Sciatic nerve (tissue), 2 donors: ENCODE measurements at regions not wholly inside any gene's neighbourhood (a gene's known extent, or its start where the extent isn't known, plus 50 kb on each side); places are given as distances from the start of the nearest gene placed in this dataset.
"Not testable (repeated sequence)": the region's sequence is repeated elsewhere in the genome, so short reads cannot be mapped to it uniquely, and the experiment has no call there.

Experiments
- ATAC-seq: fragments of 200-7000 bp; cut with Tn5 transposase; one replicate; pipeline ENCODE4 v1.9.1; 2020; ENCODE audit warnings: mild to moderate bottlenecking, moderate library complexity
- DNase-seq: peaks from one replicate; pipeline ENCODE4 v3.0.0-alpha.2; 2020; ENCODE audit warnings: low spot score
- intact Hi-C: fragments of 100-400 bp; cut with DNase I; formaldehyde crosslinking; loops from one replicate; pipeline ENCODE4 v1.14.2; 2022
- donor health status: DM: no; HTN: no; CAD: no.
- donor health status: DM: no; HTN: no; CAD: no.

DNA sequence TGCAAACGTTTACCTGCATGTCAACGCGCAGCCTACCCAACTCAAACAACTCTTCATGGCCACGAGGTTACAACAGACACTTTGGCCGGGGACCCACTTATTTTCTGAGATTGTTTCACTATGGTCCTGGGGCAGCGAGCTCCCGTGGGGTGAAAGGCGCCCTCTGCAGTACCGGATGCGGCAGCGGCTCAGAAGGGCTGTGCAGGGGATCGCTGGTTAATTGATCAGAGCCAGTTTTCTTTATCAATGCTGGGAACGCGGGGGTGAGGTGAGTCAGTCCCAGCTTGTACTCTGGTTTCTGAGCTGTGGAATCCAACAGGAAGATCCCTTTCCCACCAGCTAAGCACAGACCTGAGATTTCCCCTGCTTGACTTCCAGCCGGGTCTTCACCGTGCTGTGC lies 366.5 kb upstream of the KLF6 start:
- ATAC-seq (no peak), DNase-seq (no peak)
- intact Hi-C loops = no loop called here

- no peak for DNase-seq
- ATAC-seq = no peak
- intact Hi-C loops = no loop called here
Measured at GRCh38 chr10:4150676-4151075, 365.7 kb upstream of the KLF6 start.

DNA sequence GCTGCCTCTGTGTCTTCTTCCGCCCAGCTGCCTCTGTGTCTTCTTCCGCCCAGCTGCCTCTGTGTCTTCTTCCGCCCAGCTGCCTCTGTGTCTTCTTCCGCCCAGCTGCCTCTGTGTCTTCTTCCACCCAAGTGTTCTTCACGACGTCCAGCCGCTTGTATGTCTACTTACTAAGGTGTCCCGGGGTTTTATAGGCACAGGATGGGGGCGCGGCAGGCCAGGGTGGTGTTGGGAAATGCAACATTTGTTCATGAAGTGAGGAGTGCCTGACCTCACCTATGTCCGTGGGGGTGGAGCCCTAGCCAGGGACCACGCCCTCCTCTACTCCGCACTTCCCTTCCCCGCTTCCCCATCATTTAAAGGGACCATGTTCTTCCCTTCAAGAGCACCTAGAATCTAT lies 364.5 kb upstream of the KLF6 start:
- DNase-seq, intact Hi-C loops, ATAC-seq: not testable (repeated sequence)

DNA sequence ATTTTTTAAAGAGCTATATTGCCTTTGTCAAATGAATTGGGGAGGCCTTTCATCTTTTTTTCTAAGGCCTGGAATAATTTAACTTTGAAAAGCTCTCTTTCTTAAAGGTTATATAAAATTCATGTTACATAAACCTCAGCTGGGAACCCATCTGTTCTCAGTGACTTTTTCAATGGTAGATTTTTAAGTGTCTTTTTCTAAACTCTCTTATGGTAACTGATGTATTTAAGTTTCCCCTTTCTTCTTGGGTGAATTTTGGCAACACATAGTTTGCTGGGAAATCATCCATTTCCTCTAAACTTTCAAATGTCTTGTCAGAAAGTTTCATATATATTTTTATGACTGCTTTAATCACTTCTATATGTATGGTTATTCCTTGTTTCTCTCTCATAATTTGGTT lies 362.2 kb upstream of the KLF6 start:
- no peak for ATAC-seq
- intact Hi-C loops = no loop called here

GRCh38 chr10:4144817-4145216 lies 359.8 kb upstream of the KLF6 start:
- intact Hi-C loops = no loop called here
- DNase-seq = no peak
- ATAC-seq = no peak

More for the DNA sequence above, 362.2 kb upstream of the KLF6 start:
- no peak for DNase-seq

DNA sequence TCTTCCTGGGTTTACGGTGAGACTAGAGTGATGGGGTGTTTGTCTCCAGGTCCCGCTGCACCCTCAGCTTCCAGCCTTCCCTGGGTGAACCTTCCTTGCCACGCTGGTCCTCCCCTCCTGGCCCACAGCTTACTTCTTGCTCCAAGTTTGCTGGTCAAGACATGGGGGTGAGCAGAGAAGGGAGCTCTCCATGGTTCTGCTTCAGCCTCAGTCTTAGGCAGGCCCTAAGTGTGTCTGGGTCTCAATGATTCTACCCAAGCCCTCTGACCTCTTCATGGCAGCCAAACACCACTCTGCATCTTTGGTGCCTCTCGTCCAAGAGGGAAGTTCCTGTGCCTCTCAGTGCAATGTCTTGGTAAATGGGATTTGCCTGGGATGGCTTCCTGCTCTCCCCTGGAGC lies 356.5 kb upstream of the KLF6 start:
- DNase-seq (no peak), ATAC-seq (no peak)
- intact Hi-C loops = no loop called here

GRCh38 chr10:4138146-4138721 lies 353.2 kb upstream of the KLF6 start:
- intact Hi-C loops = no loop called here
- DNase-seq (no peak), ATAC-seq (no peak)

- intact Hi-C loops = no loop called here
- no peak for DNase-seq
- no peak for ATAC-seq
Measured at GRCh38 chr10:4137299-4137698, 352.3 kb upstream of the KLF6 start.

DNA sequence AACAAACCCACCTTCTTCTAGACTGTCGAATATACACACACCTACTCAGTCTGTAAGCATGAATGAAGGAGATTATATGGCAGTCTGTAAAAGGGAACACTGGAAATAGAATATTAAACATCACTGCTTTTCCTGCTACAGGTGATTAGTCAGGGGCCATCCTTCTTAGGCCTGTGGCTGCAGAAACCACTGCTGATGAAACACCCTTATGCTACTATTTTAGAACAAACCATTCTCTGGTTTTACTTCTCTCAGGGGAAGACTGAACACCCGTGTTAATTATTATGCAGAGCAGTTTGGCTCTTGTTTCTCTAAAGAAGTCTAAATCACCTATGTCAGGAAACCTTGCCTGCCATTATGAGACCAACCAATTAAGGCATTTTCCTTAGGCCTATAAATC lies 351.1 kb upstream of the KLF6 start:
- no peak for ATAC-seq
- intact Hi-C loops = no loop called here
- DNase-seq = no peak

DNA sequence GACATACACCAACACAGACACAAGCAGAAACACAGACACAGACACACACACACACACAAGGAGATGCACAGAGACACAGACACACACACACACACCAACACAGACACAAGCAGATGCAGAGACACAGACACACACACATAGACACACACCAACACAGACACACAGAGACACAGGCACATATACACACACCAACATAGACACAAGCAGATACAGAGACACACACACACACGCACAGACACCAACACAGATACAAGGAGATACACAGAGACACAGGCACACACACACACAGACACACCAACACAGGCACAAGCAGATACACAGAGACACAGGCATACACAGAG lies 347.2 kb upstream of the KLF6 start:
- peak; percentile 4 for ATAC-seq
- intact Hi-C loops = no loop called here

DNA sequence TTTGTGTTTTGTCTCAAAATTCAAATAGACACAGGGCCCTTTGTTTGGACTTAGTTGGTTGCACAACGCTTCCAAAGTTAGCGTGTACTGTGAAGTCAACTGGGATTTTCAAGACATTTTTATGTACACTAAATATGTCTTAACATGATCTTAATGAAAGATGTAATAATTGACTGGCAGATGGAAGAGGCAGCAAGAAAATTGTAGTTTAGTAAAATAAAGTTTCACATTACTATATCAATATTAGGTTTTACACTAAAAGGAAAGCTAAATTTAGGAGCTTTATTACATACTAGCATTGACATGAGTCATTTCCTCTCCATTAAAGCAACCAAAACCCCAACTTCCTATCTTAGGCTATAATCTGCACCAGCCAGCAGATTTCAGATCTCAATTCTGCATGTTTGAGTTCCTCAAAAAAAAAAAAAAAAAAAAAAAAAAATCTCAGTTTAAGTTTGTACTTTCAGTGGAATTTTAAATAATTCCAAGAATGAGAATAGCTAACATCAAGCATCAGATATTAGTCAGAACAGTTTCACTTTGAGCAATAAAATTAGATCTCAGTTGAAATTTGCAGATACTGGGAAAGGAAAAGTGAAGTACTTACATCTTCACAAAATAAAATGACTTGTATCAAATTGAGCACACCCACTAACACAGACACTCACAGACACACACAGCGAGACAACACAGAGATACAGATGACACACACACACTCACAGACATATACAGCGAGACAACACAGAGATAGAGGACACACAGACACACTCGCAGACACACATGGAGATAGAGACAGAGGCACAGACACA lies 346.6 kb upstream of the KLF6 start:
- ATAC-seq = peak; percentile 88
- intact Hi-C loops = no loop called here

More for the DNA sequence above, 347.2 kb upstream of the KLF6 start:
- no peak for DNase-seq

GRCh38 chr10:4130685-4131084 lies 345.7 kb upstream of the KLF6 start:
- ATAC-seq (peak; percentile 54), DNase-seq (no peak)
- intact Hi-C loops = no loop called here

More for the DNA sequence above, 346.6 kb upstream of the KLF6 start:
- DNase-seq = no peak

DNA sequence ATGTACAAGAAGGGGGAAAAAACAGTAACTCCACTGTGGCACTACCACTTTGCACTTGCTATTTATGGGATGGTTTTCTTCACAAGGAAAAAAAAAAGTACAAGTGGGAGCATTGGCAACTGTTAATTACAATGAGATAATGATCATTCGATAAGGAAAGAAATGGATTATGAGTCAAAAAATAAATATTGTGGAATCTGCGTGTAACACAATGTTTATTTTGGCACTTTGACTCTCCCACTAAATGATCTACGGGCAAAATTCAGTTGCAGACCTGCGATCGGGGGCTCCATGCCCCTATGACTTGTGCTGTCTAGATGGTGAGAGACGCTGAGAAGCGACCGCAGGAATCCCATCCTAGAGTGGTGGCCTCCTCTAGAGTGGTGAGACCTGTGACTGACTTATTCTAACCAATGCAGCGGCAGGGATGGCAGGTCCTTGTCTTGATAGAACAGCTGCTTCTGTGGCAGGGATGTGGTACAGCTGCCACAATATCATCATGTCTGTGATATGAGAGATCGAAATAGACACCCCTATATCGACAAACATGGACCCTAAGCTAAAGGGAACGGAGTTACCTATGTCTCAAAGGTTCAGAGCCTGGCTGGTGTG lies 345.0 kb upstream of the KLF6 start:
- intact Hi-C loops = no loop called here
- ATAC-seq (no peak), DNase-seq (no peak)

DNA sequence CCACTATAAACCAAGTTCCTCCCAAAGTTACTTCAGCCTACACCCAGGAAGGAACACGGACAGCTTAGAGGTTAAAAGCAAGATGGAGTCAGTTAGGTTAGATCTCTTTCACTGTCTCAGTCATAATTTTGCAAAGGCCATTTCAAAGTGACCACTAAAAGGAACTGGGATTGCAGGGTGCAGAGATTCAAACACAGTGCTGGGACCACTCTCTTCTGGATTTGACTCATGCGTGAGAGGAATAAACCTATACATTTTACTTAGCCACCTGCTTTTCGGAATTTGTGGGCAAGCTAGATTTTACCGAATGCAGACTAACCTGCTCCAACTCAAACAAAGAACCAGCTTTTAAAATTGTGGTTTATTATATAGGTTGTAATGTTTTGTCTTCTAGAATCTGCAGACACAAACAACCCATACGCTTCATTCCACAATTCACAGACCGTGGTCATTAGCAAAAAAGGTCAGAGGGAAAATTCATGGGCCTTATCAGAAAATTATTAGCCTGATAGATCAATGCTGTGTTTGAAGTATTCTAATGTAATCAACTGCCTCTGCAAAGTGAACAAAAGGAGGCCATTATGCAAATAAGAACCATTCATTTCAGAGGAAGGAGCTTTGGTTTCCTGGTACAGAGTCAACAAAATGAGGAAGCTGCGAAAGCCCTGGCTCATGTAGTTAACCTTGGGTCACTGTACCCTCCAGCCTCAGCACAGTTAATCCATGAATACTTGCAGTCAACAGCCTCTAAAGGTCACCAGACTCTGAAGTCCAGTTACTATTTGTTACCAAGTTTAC lies 342.7 kb upstream of the KLF6 start:
- intact Hi-C loops = no loop called here
- DNase-seq = no peak
- peak; percentile 40 for ATAC-seq

DNA sequence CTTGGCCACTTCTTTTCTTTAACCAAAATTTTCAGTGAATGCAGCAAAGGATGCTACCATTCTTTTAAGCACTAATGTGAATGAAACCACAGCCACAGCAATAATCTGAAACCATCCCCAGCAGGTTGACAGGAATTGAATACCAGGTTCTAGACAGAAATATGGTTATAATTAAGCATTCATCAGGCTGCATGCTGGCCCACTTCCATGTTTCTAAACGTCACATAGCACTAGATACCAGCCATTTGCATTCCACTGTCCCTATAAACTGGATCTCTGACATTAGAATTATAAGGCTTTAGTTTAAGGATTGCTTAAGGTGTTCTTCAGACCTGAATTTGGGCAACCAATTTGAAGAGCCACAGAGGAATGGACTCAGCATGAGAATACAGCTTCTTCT lies 340.8 kb upstream of the KLF6 start:
- DNase-seq (no peak), ATAC-seq (no peak)
- intact Hi-C loops = no loop called here

- peak; percentile 48 for ATAC-seq
- intact Hi-C loops = no loop called here
- no peak for DNase-seq
Measured at GRCh38 chr10:4121502-4122380, 336.7 kb upstream of the KLF6 start.

- intact Hi-C loops = no loop called here
- peak; percentile 55 for ATAC-seq
- no peak for DNase-seq
Measured at GRCh38 chr10:4120096-4120853, 335.3 kb upstream of the KLF6 start.

GRCh38 chr10:4119107-4119506 lies 334.1 kb upstream of the KLF6 start:
- intact Hi-C loops = no loop called here
- DNase-seq (no peak), ATAC-seq (no peak)
